ENCODE measurements at regions not wholly inside any gene's neighbourhood (a gene's known extent, or its start where the extent isn't known, plus 50 kb on each side); places are given as distances from the start of the nearest gene placed in this dataset.

DNA sequence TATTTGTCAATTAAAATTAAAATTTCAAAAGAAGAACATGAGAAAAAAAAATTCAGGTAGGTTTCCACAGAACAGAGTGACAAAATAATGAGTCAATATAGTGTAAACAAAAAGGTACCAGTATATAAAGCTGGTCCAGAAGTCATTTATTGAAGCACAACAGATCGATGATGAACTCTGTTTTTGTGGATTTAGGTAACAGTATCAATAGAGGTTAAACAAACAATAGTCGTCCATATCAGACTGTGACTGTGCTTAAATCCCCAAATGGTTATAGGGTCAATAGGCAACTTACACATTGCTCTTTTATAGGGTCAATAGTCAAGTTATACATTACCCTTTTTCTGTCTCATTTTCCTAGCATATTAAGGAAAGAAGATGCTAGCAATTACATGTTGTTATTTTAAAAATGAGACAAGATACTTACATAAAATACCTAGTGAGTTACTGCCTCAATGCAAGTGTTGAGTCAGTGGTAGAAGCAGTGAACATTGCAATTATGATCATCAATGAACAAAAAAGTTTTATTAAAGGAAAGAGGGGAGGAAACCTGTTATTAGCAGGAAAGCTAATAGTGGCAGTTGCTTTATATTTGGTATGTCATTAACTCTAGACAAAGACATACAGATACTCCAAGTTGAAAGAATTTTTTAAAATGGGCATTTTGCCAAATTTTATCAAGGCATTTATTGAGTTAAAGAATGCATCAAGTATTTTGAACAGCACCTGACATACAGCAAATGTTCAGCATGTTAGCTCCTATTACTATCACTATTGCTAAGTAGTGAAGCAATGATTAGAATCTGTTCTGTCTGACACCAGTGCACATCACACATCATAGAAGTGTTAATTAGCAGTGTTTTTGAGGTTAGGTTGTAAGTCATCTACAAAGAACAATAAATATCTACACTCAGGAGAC lies 102.9 kb downstream of the CCER1 start:
- TF ChIP-seq POLR2A (IDR thresholded peaks at IDR 0.05; ENCODE audit: low read depth, low read length): no peak
- DNase-seq (ENCODE audit: insufficient read length, low spot score) (no peak), FAIRE-seq (peak; percentile 11)

DNA sequence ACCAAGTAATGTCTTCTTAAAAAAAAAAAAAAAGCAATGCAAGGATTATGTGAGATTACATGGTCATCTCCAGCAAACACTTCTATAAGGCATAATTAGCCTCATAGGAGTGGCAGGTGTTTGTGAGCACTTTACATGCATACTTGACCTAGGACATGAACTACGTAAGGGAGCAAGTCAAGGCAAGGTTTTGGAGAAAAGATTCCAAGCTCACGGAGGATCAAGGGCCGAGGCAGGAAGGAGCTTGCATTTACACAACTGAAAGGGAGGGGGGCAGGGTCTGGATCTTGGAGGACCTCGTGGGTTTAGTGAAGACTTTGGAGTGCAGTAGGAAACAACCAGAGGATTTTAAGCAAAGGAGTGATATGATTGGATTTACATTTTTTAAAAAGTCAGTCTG lies 112.5 kb downstream of the CCER1 start:
- FAIRE-seq: no peak
- no peak for DNase-seq (ENCODE audit: insufficient read length, low spot score)
- TF ChIP-seq POLR2A (IDR thresholded peaks at IDR 0.05; ENCODE audit: low read depth, low read length): no peak

- FAIRE-seq (peak; percentile 6), DNase-seq (ENCODE audit: insufficient read length, low spot score) (no peak)
- TF ChIP-seq POLR2A (IDR thresholded peaks at IDR 0.05; ENCODE audit: low read depth, low read length): no peak
Measured at GRCh38 chr12:90841336-90841735, 113.6 kb downstream of the CCER1 start.

DNA sequence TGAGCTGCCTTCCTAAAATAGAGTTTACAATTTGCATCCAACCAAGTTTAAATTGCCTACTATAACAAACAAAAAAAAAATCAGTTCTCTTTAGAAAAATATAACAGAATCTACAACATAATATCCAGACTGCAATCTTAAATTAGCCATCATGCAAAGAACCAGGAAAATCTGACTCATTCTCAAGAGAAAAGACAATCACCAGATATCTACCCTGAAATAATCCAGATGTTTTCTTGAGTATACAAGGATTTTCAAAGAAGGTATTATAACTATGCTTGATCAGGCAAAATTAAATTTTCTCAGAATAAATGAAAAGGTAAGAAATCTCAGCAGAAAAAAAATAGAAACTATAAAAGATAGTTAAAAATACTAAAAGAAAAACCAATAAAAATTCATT lies 115.6 kb downstream of the CCER1 start:
- TF ChIP-seq POLR2A (IDR thresholded peaks at IDR 0.05; ENCODE audit: low read depth, low read length): no peak
- FAIRE-seq (no peak), DNase-seq (ENCODE audit: insufficient read length, low spot score) (no peak)

DNA sequence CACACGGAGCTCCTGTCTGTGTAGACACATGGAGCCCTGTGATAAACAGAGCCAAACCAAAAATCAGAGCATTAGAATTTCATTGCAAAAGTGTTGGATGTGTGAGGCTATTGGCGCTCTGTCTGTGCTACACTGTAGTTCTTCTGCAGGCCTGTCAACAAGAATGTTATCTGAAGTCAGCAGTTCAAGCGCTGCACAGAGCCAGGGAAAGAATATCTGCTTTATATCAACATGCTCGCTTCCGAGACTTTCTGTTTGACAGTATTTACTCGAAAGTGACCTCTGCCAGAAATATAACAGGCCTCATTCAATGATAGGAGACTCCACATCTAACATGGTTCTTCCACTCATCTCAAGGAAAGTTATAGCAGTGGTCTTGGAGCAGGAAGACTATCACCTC lies 118.3 kb downstream of the CCER1 start:
- no peak for DNase-seq (ENCODE audit: insufficient read length, low spot score)
- FAIRE-seq: no peak
- no peak for TF ChIP-seq POLR2A (IDR thresholded peaks at IDR 0.05; ENCODE audit: low read depth, low read length)

GRCh38 chr12:90833228-90833627 lies 121.7 kb downstream of the CCER1 start:
- FAIRE-seq (no peak), DNase-seq (ENCODE audit: insufficient read length, low spot score) (no peak)
- no peak for TF ChIP-seq POLR2A (IDR thresholded peaks at IDR 0.05; ENCODE audit: low read depth, low read length)

- peak; percentile 30 for FAIRE-seq
- no peak for TF ChIP-seq POLR2A (IDR thresholded peaks at IDR 0.05; ENCODE audit: low read depth, low read length)
- no peak for DNase-seq (ENCODE audit: insufficient read length, low spot score)
Measured at GRCh38 chr12:90832427-90832826, 122.5 kb downstream of the CCER1 start.

- no peak for TF ChIP-seq POLR2A (IDR thresholded peaks at IDR 0.05; ENCODE audit: low read depth, low read length)
- FAIRE-seq: no peak
- no peak for DNase-seq (ENCODE audit: insufficient read length, low spot score)
Measured at GRCh38 chr12:90831712-90832111, 123.3 kb downstream of the CCER1 start.

DNA sequence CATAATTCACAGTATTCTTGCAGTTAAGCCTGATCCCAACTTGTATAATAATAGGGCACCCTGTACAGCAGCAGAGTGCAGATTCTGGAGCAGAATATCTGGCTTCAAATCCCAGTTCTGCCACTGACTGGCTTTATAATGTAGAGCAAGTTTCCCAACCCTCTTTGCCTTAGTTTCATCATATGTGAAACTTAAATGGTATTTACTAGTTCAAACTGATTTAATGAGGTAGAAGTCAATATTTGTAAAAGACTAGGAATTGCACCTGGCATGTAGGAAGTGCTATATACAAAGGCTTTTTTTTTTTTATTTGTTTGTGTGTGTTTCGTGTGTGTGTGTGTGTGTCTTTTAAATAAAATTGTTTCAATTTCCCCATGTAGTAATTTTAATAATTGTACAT lies 125.9 kb downstream of the CCER1 start:
- no peak for DNase-seq (ENCODE audit: insufficient read length, low spot score)
- TF ChIP-seq POLR2A (IDR thresholded peaks at IDR 0.05; ENCODE audit: low read depth, low read length): no peak
- FAIRE-seq: no peak

GRCh38 chr12:90828621-90829020 lies 126.4 kb downstream of the CCER1 start:
- DNase-seq (ENCODE audit: insufficient read length, low spot score) (no peak), FAIRE-seq (no peak)
- TF ChIP-seq POLR2A (IDR thresholded peaks at IDR 0.05; ENCODE audit: low read depth, low read length): no peak

GRCh38 chr12:90827567-90827966 lies 127.4 kb downstream of the CCER1 start:
- FAIRE-seq (no peak), DNase-seq (ENCODE audit: insufficient read length, low spot score) (no peak)
- no peak for TF ChIP-seq POLR2A (IDR thresholded peaks at IDR 0.05; ENCODE audit: low read depth, low read length)

DNA sequence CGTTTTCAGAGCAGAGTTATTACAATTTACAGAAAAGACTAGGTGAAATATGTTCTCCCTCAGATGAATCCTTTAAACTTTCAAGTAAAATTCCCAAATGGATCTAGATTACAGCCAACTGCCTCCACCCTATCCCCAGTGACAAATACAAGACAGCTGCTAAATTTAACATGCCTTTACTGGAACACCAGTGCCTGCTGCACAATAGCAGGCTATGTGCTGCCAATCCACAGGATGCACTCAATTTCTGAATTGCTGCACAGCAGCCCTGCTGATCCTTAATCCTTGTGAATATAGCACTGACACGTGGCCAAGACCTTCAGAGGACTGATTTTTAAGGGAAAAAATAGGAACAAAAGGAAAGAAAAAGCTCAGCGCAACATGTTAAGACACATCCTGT lies 128.9 kb downstream of the CCER1 start:
- no peak for TF ChIP-seq POLR2A (IDR thresholded peaks at IDR 0.05; ENCODE audit: low read depth, low read length)
- FAIRE-seq (no peak), DNase-seq (ENCODE audit: insufficient read length, low spot score) (no peak)

DNA sequence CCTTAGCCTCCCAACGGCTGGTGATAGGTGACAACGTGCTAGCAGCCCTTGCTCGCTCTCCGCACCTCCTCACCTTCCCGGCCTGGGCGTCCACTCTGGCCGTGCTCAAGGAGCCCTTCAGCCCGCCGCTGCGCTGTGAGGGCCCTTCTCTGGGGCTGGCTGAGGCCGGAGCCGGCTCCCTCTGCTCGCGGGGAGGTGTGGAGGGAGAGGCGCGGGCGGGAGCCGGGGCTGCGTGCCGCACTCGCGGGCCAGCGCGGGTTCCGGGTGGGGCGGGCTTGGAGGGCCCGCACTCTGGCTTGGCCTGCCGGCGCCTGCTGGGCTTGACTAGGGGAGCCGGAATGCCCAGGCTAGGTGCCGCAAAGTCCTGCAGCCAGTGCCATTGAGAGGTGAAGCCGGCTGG lies 131.1 kb downstream of the CCER1 start:
- TF ChIP-seq POLR2A (IDR thresholded peaks at IDR 0.05; ENCODE audit: low read depth, low read length): no peak
- FAIRE-seq: no peak
- no peak for DNase-seq (ENCODE audit: insufficient read length, low spot score)

DNA sequence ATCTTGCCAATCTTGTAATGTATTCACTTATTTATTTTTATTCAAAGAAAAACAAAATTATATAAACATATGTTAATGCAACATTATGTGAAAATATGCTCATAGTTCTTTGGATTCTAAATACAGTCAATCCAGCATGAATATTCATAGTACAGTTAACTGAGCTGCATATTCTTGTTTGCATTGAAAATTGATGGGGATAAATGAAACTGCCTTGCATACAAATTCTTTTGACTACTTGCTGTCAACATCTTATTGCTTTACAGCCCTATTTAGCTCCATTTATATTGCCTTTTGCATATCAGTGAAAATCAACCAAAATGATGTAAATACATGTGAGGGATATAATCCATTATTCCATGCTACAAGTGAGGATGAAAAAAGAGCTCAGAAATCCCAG lies 135.3 kb downstream of the CCER1 start:
- DNase-seq (ENCODE audit: insufficient read length, low spot score) (no peak), FAIRE-seq (no peak)
- TF ChIP-seq POLR2A (IDR thresholded peaks at IDR 0.05; ENCODE audit: low read depth, low read length): no peak

GRCh38 chr12:90816353-90817089 lies 138.5 kb downstream of the CCER1 start:
- no peak for TF ChIP-seq POLR2A (IDR thresholded peaks at IDR 0.05; ENCODE audit: low read depth, low read length)
- FAIRE-seq: peak; percentile 45
- no peak for DNase-seq (ENCODE audit: insufficient read length, low spot score)
